NCI-H748 (cell line): ENCODE measurements at regions not wholly inside any gene's neighbourhood (a gene's known extent, or its start where the extent isn't known, plus 50 kb on each side); places are given as distances from the start of the nearest gene placed in this dataset.
"Not testable (repeated sequence)": the region's sequence is repeated elsewhere in the genome, so short reads cannot be mapped to it uniquely, and the experiment has no call there.

Source experiments
- DNase-seq: peaks from one replicate; lab custom pipeline; 2025; ENCODE audit not compliant: unreplicated experiment; lab: John Stamatoyannopoulos, UW

- no peak for DNase-seq
Observed at GRCh38 chr5:36422952-36423351, 121.2 kb upstream of the RANBP3L start.

DNA sequence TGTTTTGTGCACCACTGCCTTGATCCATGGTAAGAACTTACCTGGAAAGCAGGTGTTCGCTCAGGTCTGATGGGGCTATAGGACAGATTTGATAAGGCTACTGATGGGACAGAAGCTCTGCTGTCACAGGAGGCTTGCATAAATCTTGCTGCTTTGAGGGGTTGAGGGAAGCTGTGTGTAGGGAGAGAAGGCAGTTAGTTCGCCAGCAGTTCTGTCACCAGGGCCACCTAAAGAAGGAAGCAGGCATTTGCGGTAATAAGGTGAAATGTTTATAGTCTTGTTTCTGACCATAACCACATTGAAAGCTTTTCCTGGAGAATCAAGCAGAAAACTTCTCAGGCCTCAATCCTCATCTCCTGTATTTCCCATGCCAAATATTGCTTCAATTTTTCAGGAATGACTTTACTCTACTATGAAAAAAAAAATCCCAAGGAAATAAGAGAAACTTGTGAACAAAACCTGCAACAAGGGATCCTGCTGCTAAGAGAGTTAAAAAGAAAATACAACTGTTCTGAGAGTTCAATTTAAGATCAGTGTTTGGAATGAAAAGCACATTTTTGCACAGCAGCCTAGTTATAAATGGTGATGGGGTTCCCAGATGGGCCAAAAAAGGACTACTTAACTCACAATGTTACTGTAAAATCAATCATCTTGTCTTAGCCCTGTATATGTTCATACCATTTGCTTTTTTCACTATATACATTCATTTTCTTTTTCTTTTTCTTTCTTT is 122.0 kb upstream of the RANBP3L start:
- no peak for DNase-seq

DNA sequence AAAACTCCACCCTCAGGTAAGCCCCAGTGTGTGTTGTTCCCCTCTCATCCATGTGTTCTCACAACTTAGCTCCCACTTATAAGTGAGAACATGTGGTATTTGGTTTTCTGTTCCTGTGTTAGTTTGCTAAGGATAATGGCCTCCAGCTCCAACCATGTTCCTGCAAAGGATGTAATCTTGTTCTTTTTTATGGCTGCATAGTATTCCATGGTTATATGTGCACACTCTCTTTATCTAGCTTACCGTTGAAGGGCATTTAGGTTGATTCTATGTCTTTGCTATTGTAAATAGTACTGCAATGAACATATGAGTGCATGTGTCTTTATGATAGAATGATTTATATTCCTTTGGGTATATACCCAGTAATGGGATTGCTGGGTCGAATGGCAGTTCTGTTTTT is 124.4 kb upstream of the RANBP3L start:
- not testable (repeated sequence) for DNase-seq

GRCh38 chr5:36435516-36435915 is 133.8 kb upstream of the RANBP3L start:
- DNase-seq = no peak

GRCh38 chr5:36436306-36436705 is 134.6 kb upstream of the RANBP3L start:
- no peak for DNase-seq

DNA sequence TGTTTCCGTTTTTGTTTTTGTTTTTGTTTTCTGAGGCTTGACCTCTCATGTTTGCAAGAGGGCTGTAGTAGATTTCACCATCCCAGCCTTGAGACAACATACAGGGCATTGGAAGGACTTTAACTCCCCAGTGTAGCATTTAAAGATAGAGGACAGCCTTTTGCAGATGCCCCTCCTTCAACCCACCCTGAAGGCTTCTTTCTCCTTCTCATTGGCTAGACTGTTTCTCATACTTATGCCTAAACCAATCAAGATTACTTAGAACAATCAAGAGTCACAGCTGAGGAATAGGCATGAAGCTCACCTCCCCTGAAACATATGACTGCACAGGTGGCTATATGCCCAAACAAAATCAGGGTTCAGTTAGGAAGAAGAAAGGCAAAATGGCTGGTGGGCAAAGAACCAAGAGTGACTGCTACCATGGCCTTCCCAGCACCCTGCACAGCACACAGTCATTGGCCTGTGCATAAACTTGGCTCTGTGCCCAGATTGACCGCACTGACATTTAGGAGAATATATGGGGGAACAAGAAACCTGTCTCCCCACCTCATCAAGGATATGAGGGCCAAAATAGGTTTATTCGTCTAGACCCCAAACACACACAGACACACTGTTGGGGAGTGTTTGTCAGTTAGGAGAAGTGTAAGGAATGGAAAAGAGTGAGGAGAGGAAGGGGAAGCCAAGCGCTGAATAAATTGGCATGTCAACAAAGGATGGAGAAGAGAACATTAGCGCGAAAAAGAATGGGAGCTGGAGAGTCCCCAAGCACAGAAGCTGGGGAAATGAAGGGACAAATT is 137.3 kb upstream of the RANBP3L start:
- DNase-seq = peak; percentile 42

- DNase-seq = no peak
Observed at GRCh38 chr5:36440300-36440699, 138.6 kb upstream of the RANBP3L start.

DNA sequence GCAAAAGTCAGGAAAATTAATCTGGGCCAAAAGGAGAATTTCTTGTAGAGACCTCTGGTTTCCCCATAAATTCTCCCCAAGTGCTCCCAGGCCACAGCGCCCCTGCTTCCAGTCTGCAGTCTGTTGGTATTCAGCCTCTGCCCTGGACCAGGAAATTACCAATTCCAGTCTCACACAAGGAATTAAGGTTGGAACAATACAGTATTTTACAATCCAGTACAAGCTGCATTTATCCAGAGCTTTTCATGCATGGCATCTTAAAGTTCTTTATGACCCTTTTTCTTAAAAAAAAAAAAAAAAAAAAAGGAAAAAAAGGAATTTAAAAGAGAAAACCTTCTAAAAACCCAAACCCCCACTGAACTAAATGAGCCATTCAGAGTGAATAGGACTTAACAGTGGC is 139.6 kb upstream of the RANBP3L start:
- no peak for DNase-seq

DNA sequence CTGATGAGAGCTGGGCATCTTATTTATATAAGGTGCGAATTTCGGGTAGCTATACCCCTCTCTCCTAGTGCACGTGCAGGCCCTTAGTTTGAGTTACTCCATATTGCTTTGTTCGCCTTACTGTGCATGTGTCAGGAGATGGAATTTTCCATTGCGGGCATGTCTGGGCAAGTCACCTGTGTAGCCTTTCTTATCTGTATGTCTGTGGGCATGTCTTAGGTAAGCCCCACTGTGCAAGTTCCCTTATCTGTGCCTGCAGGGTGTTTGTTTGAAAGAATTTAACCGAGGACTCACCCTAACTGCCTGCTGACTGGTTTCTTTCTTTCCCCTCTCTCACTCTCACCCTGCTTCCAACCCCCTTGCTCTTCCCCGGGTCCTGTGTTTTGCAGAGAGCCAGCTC is 140.7 kb upstream of the RANBP3L start:
- no peak for DNase-seq

DNA sequence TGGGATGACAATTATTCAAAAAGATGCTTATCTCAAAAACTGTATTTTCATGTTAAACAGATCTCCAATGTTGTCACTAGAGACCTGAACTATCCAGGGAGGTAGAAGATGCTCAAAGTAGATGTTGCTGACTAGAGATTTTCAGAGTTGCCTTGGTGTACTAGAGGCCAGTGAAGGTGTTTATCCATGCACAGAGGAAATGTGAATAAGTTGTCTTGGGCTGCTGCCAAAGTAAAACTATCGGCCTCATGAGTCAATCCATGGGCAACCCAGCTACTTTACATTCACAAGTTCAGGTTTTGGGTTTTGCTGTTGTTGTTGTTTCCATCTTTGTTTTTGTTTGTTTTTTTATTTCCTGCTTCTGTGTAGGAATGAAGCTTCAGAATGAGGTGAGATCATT is 141.1 kb upstream of the RANBP3L start:
- no peak for DNase-seq

DNA sequence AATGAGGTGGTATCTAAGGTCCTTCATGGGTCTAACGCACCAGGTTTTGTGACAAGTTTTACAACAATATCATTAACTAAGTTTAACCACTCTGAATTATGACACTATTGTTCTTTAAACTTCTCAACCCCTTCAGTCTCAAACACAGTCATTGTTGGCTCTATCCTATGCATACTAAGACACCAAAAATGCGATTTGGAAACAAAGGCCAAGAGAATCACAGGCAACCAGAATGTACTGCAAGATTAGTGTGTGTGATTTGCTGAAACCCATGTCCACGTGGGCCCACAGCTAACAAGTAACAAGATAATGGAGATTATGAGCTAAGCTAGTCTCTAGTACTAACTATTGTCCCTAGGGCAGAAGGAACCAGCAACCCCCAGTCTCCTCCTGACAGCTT is 142.2 kb upstream of the RANBP3L start:
- DNase-seq = no peak

- no peak for DNase-seq
Observed at GRCh38 chr5:36444582-36445418, 143.1 kb upstream of the RANBP3L start.

DNA sequence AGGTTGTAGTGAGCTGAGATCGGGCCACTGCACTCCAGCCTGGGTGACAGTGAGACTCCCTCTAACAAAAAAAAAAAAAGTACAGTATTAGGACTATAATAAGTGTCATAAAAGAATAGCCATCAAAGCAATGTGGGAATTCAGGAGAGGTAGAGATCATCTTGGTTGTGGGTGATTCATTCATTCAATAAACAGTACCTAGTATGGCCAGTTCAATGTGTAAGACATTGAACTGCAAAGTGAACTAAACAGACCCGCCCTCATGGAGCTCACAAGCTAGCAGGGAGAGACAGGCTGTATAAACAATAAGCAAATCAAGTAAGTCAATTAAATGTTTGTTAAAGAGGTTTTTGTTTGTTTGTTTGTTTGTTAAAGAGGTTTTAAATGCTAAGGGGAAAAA is 146.1 kb upstream of the RANBP3L start:
- DNase-seq = no peak

- DNase-seq = no peak
Observed at GRCh38 chr5:36450229-36451014, 148.7 kb upstream of the RANBP3L start.

- no peak for DNase-seq
Observed at GRCh38 chr5:36452424-36453006, 150.8 kb upstream of the RANBP3L start.

DNA sequence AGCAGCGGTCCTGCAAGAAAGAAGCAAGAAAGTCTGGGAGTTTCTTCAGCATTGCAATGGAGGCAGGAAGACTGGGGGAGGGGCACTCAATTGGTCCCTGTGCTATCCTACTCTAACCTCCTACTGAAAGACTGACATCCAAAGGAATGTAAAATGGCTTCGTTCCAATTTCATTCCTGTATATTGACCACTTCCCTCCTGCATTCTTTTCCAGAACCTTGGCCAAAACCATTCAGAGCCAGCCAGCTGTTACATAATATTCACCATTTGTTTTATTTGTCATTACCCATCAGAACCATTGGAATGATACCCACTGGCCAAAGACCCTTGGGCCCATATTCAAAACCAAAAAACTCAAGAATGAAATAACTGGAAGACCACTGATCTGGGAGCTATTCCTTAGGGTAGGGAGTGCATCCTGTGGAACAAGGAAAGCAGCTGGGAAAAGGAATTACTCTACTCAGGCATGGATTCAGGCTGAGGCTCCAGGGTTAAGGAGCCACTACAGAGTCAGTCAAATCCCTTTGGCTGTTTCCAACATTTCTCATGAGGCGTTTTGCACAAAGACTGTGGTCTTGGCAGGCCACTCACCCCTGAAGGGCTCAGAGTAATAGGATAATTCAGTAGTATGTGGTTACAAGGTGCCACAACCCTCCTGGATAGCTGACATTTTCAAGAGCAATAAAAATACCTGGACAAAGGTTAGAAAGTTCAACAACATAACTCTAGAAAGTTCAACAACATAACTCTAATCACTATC is 148.7 kb upstream of the SLC1A3 start:
- no peak for DNase-seq

GRCh38 chr5:36458746-36459145 is 147.7 kb upstream of the SLC1A3 start:
- DNase-seq = no peak

DNA sequence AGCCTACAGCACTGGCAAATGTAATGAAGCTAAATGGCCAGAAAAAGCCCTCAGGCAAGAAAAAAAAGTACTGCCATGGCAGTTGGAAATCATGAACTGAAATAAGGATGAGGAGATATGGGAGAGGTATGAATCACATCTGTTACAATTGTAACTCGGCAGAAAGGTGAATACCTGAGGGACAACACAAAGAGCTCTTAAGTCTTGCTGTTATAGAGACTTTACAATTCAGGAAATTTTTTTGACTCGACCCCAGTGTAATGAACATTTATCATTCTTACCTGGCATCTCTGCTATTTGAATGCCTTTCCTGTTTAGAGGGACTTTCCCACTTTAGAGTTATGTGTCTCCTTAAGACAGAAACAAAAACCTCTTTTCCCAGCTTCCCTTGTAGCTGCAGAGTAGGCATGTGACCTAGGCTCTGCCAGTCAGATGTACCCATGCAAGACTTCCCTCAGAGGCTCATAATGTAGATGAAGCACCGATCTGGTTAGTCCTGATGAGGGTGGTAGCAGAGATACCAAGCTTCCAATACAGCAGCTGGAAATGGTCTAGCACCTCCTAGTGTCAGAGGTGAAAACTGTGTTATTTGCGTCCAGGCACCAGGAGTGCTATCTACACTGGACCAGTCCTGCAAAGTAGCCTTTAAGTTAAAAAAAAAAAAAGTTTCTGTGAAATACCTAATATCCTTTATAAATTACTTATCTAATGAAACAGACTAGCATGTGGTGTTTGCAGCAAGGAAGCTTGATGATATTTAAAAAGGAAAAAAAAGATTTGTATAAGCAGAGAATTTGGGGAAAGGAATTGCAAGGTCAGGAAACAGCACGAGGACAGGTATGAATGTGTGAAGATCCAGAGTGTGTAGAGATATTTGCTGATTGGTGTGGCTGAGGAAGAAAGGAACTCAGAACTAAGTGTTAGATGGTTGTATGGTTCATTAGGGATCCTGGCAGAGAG is 146.9 kb upstream of the SLC1A3 start:
- no peak for DNase-seq
